ENCODE measurements at regions not wholly inside any gene's neighbourhood (a gene's known extent, or its start where the extent isn't known, plus 50 kb on each side); places are given as distances from the start of the nearest gene placed in this dataset.

DNA sequence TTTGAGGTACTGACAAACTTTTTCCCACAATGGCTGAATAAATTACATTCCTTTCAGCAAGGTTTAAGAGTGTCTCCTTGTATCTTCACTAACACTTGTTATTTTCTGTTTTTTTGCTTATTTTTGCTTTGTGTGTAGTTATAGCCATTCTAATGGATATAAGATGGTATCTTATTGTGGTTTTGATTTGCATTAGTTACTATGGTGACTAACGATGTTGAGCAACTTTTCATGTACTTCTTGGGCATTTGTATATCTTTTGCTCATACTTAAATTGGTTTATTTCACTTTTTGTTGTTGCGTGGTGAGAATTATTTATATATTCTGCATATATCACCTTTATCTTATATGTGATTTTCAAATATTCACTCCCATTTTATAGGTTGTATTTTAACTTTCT is 79.9 kb upstream of the FSIP2 start:
- H3K4me3 ChIP-seq (ENCODE audit: low read length in 3 of 3) = no peak overlapping the region
- TF ChIP-seq, protein P1, sequence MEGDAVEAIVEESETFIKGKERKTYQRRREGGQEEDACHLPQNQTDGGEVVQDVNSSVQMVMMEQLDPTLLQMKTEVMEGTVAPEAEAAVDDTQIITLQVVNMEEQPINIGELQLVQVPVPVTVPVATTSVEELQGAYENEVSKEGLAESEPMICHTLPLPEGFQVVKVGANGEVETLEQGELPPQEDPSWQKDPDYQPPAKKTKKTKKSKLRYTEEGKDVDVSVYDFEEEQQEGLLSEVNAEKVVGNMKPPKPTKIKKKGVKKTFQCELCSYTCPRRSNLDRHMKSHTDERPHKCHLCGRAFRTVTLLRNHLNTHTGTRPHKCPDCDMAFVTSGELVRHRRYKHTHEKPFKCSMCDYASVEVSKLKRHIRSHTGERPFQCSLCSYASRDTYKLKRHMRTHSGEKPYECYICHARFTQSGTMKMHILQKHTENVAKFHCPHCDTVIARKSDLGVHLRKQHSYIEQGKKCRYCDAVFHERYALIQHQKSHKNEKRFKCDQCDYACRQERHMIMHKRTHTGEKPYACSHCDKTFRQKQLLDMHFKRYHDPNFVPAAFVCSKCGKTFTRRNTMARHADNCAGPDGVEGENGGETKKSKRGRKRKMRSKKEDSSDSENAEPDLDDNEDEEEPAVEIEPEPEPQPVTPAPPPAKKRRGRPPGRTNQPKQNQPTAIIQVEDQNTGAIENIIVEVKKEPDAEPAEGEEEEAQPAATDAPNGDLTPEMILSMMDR (IDR thresholded peaks at IDR 0.05; ENCODE audit: borderline replicate concordance, extremely low read depth, insufficient read depth) = no peak
- no peaks in the 10 kb centered on the region for H3K36me3 ChIP-seq (ENCODE audit: control insufficient read depth in 2 of 3, insufficient read depth in 3 of 3, low read length in 3 of 3)
- intact Hi-C loops (cut with DNase I) = no loop called here
- no peaks in the 10 kb centered on the region for H3K4me1 ChIP-seq (ENCODE audit: control insufficient read depth in 2 of 3, insufficient read depth in 2 of 3, low read depth in 1 of 3, low read length in 3 of 3)
- no peaks in the 10 kb centered on the region for H3K27me3 ChIP-seq (ENCODE audit: control insufficient read depth, insufficient read depth, low read length)
- no peak for FAIRE-seq
- no peak for DNase-seq
- H3K27ac ChIP-seq (ENCODE audit: low read depth in 2 of 2, low read length in 2 of 2) = no peak overlapping the region
- no peaks in the 10 kb centered on the region for H3K9me3 ChIP-seq (ENCODE audit: control insufficient read depth in 2 of 3, insufficient read depth in 1 of 3, low read length in 3 of 3)
- no peak overlapping the region for H3K9ac ChIP-seq (ENCODE audit: low read length in 3 of 3)

- H3K9ac ChIP-seq (ENCODE audit: low read length in 3 of 3) = no peak overlapping the region
- no peak for FAIRE-seq
- H3K4me3 ChIP-seq (ENCODE audit: low read length in 3 of 3) = no peak overlapping the region
- no peaks in the 10 kb centered on the region for H3K36me3 ChIP-seq (ENCODE audit: control insufficient read depth in 2 of 3, insufficient read depth in 3 of 3, low read length in 3 of 3)
- H3K27ac ChIP-seq (ENCODE audit: low read depth in 2 of 2, low read length in 2 of 2) = no peak overlapping the region
- DNase-seq = no peak
- TF ChIP-seq, protein P1 (IDR thresholded peaks at IDR 0.05; ENCODE audit: borderline replicate concordance, extremely low read depth, insufficient read depth) = no peak
- no peaks in the 10 kb centered on the region for H3K9me3 ChIP-seq (ENCODE audit: control insufficient read depth in 2 of 3, insufficient read depth in 1 of 3, low read length in 3 of 3)
- H3K4me1 ChIP-seq (ENCODE audit: control insufficient read depth in 2 of 3, insufficient read depth in 2 of 3, low read depth in 1 of 3, low read length in 3 of 3) = no peaks in the 10 kb centered on the region
- intact Hi-C loops (cut with DNase I) = no loop called here
- H3K27me3 ChIP-seq (ENCODE audit: control insufficient read depth, insufficient read depth, low read length) = no peaks in the 10 kb centered on the region
These were observed 74.8 kb upstream of the FSIP2 start for GRCh38 chr2:185663811-185664210.

DNA sequence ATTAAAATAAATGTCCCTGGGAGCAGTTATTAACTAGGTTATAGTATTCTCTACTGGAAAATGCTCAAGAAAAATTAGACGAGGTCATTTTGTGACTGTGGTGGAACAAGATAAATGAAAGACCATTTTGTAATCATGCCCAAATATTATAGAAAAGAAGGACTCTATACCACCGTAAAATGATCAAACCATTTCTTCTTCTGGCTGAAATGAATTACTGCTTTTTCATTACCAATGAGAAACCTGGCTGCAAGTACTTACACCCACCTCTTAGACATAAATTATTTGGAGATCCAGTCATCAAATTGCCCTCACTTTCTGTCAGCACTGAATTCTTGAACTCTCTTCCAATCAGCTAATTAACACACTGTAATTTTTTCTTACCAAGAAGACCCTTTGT is 74.2 kb upstream of the FSIP2 start:
- no peaks in the 10 kb centered on the region for H3K27me3 ChIP-seq (ENCODE audit: control insufficient read depth, insufficient read depth, low read length)
- H3K4me1 ChIP-seq (ENCODE audit: control insufficient read depth in 2 of 3, insufficient read depth in 2 of 3, low read depth in 1 of 3, low read length in 3 of 3) = no peaks in the 10 kb centered on the region
- no peaks in the 10 kb centered on the region for H3K9me3 ChIP-seq (ENCODE audit: control insufficient read depth in 2 of 3, insufficient read depth in 1 of 3, low read length in 3 of 3)
- TF ChIP-seq, protein P1 (IDR thresholded peaks at IDR 0.05; ENCODE audit: borderline replicate concordance, extremely low read depth, insufficient read depth) = no peak
- no peak for DNase-seq
- H3K9ac ChIP-seq (ENCODE audit: low read length in 3 of 3) = no peak overlapping the region
- no peak for FAIRE-seq
- intact Hi-C loops (cut with DNase I) = no loop called here
- H3K36me3 ChIP-seq (ENCODE audit: control insufficient read depth in 2 of 3, insufficient read depth in 3 of 3, low read length in 3 of 3) = no peaks in the 10 kb centered on the region
- no peak overlapping the region for H3K27ac ChIP-seq (ENCODE audit: low read depth in 2 of 2, low read length in 2 of 2)
- no peak overlapping the region for H3K4me3 ChIP-seq (ENCODE audit: low read length in 3 of 3)

DNA sequence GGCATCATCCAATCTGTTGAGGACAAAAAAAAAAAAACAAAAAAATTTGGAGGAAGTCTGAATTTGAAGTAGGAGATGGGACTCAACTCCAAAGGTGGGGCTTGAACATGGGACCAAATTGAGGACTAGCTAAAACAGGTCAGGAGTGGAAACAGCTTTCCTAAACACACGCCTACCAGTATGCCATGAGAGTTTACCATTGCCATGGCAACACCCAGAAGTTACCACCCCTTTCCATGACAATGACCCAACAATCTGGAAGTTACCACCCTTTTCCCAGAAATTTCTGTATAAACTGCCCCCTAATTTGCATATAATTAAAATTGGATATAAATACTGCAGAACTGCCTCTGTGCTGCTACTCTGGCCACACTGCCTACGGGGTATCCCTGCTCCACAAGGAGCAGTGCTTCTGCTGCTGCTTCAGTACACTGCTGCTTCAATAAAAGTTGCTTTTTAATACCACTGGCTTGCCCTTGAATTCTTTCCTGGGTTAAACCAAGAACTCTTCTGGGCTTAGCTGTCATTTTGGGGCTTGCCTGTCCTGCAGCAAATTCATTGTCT is 73.3 kb upstream of the FSIP2 start:
- H3K36me3 ChIP-seq (ENCODE audit: control insufficient read depth in 2 of 3, insufficient read depth in 3 of 3, low read length in 3 of 3) = no peaks in the 10 kb centered on the region
- no peak overlapping the region for H3K9ac ChIP-seq (ENCODE audit: low read length in 3 of 3)
- no peaks in the 10 kb centered on the region for H3K27me3 ChIP-seq (ENCODE audit: control insufficient read depth, insufficient read depth, low read length)
- no peaks in the 10 kb centered on the region for H3K4me1 ChIP-seq (ENCODE audit: control insufficient read depth in 2 of 3, insufficient read depth in 2 of 3, low read depth in 1 of 3, low read length in 3 of 3)
- no peak overlapping the region for H3K27ac ChIP-seq (ENCODE audit: low read depth in 2 of 2, low read length in 2 of 2)
- TF ChIP-seq, protein P1 (IDR thresholded peaks at IDR 0.05; ENCODE audit: borderline replicate concordance, extremely low read depth, insufficient read depth) = no peak
- no peaks in the 10 kb centered on the region for H3K9me3 ChIP-seq (ENCODE audit: control insufficient read depth in 2 of 3, insufficient read depth in 1 of 3, low read length in 3 of 3)
- DNase-seq = no peak
- H3K4me3 ChIP-seq (ENCODE audit: low read length in 3 of 3) = no peak overlapping the region
- FAIRE-seq = no peak
- intact Hi-C loops (cut with DNase I) = no loop called here

Data from kidney (tissue), 13 donors.